Skin of body (tissue), 1 donor: ENCODE measurements at regions not wholly inside any gene's neighbourhood (a gene's known extent, or its start where the extent isn't known, plus 50 kb on each side); places are given as distances from the start of the nearest gene placed in this dataset.

Experiments
- DNase-seq: peaks from one replicate; lab custom pipeline; 2025; lab: John Stamatoyannopoulos, UW

DNA sequence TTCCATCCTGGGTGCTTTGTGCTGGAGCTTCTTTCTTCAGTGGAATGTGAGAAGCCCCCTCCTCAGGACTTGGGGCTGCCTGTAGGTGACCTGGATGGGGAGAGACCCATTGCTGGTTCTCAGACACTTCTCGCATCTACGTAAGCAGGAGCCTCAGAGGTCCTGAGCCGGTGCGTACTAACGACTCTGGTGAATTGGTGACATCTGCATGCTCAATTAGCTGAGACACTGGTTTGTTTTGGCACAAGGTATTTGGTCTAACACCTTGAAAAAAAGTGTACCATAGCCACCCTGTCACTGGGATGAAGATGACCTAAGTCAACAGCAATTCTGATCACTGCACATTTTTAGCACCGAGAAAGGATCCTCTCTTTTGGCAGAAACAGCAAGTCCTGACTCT is 57.7 kb downstream of the LRRC30 start:
- DNase-seq: no peak

DNA sequence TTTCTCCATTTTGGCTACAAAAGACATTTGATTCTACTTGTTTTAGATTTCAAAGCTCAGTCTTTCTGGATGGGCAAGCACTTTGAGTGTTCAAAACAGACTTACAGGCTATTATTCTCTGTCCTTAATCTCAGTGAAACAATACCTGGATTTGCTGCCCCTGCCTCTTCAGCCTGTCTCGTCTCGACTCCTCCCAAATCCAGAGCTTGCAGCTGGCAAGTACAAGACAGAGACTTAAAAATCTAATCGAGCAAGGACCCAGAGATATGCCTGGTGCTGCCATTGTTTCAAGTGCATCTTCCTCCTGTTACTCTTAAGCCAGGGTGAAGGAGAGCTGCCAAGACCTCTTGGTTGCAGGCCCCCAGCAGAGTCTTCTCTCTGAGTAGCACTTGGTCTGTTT is 59.2 kb downstream of the LRRC30 start:
- DNase-seq: no peak

DNA sequence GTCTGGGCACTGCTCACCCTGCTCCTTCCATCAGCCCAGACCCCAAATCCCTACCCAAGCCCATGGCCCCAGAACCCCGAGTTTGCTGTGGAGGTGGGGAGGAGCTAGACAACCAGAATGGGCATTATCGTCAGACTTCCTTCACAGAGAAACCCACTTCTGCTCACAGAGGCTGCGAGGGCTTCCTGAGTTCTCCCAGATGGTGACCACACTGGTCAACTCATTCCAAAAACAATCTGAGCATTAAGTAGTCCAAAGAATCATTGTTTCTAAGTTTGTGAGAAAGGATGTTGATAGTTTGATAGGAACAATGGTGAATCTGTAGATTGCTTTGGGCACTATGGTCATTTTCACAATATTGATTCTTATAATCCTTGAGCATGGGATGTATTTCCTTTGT is 60.2 kb downstream of the LRRC30 start:
- DNase-seq: no peak

DNA sequence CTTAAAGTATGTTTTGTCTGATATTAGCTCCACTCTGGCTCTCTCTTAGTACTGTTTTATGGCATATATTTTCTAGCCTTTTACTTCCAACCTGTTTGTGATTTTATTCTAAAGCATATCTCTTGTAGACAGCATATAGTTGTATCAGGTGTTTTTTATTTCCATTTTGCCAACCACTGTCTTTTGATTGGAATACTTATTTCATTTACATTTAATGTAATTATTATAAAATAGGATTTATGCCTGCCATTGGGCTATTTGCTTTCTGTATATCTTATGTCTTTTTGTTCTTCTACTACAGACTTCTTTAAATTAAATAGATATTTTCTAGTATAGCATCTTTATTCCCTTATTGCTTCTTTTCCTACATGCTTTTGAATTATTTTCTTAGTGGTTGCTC is 67.3 kb downstream of the LRRC30 start:
- no peak for DNase-seq

DNA sequence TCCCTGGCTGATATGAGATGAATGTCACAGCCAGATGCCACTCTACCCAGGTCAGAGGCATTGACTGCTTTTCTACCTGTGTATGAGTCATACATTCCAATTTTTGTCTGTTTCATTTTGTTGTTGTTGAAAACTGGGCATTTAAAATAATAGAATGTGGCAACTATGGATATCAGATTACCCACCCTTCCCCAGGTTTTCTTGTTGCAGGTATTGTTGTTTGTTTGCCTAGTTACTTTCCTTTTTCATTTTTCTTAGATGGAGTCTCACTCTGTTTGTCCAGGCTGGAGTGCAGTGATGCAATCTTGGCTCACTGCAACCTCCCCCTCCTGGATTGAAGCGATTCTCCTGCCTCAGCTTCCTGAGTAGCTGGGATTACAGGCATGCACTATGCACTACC is 70.2 kb downstream of the LRRC30 start:
- DNase-seq: no peak

DNA sequence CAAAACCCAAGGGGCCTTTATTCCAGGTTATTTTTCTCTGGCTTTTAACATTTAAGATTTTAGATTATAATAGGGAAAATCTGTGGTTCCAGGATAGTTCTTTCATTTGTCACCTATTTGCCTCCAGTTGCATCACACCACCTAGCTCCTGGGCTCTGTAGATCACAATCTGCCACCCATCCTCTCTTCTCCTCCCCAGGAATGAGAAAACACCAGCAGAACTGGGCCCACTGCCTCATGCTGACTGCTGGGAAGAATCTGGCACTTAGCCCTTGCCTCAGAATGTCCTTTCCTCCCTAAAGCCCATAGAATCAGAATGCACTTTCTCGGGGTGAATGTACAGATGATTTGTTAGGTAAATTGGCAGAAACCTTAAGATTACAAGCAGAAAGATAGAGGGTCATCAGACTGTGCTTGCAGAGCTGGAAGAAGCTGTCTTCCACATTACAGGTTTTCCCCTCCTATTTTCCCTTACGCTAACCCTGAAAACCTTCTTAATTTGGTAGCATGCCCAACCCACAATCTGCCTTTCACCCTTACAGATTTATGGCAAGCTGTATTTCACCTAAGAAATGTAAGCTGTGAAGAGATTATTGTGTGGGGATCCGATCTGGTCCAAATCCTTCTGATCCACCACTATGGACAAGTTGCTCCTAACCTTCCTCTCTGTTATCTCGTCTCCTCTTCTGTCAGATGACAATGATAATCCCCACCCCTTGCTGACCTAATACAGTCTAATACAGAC is 72.6 kb downstream of the LRRC30 start:
- DNase-seq: no peak

DNA sequence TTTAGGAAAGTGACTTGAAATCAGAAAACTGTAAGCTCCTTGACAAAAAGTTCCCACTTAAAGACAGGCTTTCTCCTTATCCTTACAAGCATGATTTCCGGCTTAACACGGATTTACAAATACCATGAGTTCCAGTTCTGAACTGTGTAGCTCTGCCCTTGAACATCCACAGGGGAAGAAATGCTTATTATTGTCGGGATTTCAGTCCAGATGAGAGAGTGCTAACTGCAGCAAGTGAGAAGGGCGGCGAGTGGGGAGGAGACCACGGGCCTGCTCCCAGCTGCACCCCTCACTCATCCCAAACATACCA is 73.1 kb downstream of the LRRC30 start:
- DNase-seq: no peak

DNA sequence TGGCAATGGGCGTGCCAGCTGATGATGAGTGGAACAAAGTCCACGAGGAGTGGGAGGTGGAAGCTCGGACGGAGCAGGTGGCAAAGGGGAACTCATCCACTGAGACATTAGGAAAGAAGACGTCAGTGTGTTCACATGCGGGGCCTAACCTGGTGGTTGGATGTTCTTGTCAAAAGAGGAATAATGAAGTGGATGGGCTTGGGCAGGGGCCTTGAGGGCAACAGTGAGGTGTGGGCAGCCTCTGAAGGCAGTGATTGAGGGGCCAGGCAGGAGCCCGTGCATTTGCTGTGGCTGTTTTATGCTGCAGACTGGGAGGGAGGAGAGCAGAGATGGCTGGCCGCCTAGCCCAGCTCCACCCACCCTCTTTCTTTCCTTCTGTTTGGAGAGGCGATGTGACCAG is 74.5 kb downstream of the LRRC30 start:
- DNase-seq: no peak

DNA sequence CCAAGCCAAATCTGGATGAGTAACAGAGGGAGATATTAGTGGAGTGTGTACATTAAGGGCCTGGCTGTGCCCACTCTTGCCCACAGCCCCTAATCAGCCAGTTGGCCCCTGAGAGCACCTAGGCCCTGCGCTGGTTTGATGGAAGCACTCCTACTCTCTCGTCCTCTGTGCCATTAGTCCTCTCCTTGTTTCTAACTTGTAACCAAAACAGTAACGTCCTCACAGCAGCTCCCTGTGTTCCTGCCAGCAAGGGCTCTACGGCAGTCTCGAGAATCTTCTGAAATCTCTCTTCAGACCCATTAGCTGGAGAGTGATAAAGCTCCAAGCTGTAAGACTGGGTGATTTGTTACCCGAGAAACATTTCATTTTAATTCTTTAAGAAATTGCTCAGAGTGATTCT is 76.1 kb downstream of the LRRC30 start:
- DNase-seq: no peak

DNA sequence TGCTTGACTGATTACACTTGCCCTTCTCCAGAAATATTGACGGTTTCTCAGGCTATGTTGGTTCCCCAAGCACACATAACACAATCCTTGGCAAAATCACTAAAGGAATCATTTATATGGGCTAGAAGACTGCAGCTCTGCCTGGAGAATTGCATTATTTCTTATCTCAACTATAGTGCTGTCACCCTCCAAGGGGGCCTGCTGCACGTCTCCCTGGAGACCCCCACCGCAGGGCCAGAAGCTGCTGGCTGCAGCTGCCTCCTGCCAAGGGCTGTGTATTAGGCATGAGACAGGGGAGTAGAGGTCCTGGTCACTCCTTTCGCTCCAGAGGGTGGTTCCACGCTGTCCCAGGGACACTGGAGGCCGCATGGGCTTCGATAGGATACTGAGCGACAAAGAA is 76.6 kb downstream of the LRRC30 start:
- no peak for DNase-seq

DNA sequence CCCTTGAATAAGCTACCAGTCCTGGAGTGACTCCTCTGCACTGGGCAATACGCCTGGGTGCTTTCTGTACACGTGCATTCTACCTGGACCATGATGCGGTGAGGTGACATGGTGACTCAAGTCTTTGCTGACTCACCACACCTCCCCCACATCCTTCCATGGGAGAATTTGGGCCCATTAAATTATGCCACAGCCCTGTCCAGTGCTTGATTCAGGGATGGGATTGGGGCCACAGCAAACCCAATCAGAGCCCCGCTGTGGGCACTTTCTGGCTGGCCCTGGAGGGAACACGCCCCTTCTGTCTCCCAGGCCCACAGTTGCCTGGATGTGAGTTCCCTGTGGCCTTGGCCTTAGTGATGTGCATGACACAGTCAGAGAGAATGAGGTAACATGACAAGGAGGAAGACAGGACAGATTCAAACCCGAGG is 86.9 kb downstream of the LRRC30 start:
- no peak for DNase-seq

DNA sequence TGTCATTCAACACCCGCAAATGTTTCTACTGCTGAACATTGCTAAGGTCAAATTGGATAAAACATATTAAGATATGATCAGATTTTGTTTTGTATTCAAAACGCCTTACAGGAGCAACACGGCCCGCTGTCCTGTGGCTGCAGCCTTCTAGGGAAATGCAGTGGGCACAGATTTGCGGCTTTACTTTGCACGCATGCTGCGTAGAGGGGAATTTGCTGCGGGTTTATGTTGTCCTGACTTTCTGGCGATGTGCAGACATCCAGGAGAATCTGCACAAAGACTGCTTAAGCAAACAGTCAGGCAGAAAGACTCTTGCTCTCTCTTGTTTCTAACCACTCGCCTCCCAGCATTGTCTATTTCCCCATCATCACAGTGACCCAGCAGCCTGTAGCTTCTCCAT is 88.3 kb downstream of the LRRC30 start:
- no peak for DNase-seq

DNA sequence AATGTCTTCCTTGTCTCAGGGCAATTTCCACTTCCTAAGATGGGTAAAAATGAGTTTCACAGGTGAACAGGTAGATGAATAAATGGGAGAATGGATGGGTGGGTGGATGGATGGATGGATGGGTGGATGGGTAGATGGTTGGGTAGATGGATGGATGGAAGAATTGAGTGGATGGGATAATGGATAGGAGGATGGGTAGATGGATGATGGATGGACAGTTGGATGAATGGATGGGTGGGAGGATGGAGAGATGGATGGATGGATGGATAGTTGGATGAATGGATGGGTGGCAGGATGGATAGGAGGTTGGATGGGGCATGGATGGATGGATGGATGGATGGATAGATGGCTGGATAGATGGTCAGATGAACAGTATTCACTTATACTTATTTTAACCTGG is 90.9 kb downstream of the LRRC30 start:
- no peak for DNase-seq

DNA sequence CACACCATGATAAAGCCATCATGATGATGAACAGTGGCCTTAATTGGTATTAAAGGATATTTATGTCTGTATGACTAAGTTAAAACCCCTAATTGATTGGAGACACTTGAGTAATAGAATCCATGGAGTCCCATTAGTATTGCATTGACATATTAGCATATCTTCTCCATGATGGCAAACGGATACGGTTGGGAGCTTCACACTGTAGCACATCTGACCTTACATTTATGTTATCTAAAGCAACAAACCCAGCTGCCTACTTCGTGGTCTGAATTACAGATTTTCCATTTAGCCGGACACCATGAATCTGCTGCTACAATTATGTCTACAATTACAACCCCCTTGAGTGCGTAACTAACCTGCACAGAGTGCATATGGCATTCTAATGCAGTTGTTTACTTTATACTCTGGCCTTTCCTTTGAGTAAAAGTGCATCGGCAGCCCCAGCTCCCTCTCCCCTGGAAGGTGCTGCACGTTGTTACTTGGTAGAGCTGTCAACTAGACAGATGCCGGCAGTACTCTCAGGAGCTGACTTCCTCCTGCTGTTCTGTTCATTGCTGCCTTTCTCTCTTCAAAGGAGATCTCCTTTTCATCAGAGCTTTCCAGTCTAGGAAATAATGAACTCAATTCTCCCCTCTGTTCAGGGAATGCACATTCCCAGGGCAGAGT is 92.1 kb downstream of the LRRC30 start:
- DNase-seq: no peak

DNA sequence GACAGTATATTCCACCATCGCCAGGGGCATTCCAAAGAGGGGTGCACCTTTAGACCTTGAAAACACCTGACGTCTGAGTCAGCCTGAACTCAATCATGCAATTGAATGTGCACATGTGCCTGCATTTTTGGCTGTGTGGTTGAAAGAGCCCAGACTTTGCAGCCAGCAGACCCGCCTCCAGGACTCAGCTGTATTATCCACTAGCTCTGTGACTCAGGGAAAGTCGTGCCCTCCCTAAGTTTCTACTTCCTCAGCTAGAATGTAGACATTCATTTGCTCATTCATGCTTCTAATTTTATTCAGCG is 94.2 kb downstream of the LRRC30 start:
- DNase-seq: no peak

DNA sequence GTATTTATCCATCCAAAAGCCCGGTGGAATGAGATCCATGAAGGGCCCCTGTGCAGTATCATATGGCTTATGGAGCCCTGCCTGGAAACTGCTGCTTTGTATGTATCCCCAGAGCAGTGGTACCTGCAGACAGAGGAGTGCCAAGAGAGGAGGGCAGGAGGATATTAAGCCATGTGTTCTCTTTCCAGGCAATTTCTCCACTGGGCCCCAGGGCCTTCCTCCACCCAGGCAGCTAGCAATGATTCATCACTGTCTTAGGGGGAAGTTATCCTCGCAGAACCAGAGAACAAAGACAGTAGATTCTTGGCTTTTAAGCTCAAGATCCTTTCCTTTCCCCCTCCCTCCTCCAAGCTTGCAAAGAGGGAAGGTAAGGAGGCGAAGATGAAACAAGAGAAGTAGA is 98.1 kb downstream of the LRRC30 start:
- DNase-seq: no peak

DNA sequence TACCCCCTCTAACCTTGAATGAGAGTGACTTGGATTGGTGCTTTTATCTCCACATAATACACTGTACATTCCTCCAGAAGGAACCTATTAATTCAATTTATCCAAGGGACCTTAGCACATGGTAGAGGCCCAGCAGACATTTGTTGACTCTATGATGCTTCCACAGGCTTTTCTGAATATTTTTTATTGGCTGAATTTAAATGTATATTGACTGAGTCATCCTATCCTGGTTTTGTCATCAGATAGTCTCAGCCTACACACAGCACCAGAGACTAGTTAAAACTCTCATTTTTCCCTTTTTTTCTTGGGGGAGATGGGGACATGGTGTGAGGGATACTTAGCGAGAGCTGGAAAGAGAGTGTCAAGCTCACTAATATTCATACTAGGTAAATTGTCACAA is 101.6 kb downstream of the LRRC30 start:
- no peak for DNase-seq

DNA sequence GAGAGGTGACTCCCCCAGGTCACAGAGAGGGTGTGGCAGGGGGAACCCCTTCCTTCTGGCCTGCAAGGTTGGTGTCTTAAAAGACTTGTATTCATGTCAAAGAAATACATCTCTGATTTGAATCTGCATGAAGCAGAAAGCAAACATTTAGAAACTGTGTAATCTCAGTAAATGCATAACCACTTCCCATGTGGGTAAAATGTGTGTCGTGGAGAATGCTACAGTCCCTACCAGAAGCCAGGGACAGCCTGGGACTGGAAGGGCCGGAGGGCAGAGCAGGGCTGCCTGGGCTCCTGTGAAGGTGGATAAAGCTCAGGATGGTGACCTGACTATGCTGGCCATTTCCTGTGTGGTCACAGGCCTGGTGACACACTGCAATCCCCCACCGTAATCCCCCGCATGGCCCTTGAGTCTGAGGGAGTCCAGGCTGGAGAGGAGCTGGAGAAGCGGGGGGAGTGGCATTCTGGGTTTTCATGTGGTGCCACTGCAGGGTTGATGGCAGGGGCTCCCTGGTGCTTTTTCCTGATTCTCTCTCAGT is 102.2 kb downstream of the LRRC30 start:
- DNase-seq: no peak

DNA sequence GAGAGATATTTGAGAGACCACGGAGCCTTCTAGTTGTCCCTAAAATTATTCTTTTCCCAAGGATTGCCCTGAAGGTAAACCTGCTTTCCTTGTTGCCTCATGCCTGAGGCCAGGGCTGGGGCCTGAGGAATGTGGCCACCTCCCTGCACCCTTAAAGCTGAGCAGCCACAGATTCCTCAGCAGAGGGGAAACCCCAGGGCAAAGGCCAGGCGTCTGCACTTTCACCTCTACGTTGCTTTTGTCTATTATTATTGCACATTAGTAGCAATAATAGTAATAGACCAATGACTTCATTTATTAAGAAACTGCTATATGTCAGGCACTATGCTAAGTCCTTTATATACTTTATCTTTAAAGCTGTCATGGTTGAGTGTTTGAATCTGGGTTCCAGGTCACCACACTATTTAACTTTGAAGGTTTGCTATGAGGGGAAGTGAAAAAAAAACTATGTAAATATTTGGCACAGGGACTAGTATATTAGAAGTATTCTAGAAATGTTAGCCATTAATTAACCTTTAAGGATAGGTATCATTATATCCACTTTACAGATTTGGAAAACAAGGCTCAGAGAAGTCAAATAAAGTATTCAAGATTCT is 104.2 kb downstream of the LRRC30 start:
- no peak for DNase-seq

DNA sequence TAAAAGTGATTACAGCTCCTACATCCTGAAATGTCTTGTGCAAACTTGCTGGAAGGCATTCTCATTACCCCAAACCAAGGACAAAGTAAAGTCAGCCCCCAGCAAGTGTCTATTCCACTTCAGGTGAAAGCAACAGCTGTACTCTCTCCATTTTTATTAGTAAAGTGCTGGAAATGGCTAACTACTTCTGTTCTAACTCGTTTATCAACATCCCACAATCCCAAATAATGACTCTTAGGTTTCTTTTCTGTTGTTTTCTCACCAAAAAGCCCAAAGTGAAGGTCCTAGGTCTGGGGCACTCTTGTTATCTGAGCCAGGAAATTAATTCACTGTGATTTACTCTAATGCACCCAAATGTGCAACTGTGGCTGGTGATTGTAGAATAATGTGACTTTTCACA is 105.7 kb downstream of the LRRC30 start:
- no peak for DNase-seq

DNA sequence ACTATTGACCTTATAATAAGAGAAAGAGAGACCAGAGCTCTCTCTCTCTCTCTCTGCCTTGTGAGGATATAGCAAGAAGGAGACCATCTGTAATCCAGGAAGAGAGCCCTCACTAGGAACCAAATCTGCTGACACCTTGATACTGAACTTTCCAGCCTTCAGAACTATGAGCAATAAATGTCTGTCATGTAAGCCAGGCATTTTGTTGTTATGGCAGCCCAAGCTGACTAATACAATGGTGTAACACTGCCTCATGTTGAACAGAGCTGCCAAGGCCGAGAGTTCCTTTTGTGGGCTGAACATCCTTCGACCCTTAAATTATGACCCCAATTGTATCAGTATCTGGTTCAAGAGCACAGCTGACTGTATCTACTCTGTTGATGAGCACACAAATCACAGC is 108.0 kb downstream of the LRRC30 start:
- DNase-seq: no peak

DNA sequence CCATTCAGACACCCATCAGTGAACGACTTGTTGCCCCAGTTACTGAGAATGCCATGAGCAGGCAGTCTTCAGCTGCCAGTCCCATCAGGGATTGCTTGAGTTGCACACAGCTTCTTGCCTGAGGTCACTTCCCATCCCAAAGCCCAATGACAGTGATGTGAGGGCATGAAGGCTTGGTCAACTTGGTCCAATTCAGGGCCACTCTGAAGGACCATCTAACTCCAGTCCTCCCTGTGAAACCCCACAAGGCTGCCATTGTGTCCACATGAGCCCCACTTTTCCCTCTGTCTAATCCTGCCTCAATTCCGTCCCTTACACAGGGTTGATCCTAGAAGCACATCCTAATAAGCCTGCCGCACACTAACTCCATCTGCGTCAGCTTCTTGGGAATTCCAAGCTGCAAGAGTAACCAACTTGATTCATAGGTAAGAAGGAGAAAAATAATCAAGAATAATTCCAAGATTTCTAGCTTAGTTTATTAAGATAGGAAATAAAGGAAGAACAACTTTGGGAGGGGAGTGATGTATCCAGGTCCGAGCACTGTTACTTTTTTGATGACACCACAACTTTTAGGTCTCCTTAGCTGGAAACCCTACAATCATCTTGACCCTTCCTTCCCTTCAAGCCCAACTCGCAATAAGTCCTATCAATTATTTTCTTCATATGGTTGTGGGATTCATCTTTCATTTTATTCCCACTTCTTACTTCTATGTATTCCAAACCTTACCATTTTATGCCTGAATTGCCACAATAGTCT is 110.9 kb downstream of the LRRC30 start:
- no peak for DNase-seq
